AG04450 (cell line): ENCODE measurements at regions not wholly inside any gene's neighbourhood (a gene's known extent, or its start where the extent isn't known, plus 50 kb on each side); places are given as distances from the start of the nearest gene placed in this dataset.
A peak's percentile ranks its signal among the peaks of the same experiment; 100 is the strongest.

Experiments used
- CTCF ChIA-PET: fragments of 300-600, 350-600 bp; formaldehyde crosslinking; extraction: SDS; loops from one replicate; lab custom pipeline; 2022; ENCODE audit warnings: antibody characterized with exemption, inconsistent platforms; lab: Charles Lee
- POLR2A ChIA-PET: fragments of 350-600 bp; formaldehyde crosslinking; extraction: SDS; loops from one replicate; lab custom pipeline; 2021; ENCODE audit warnings: antibody characterized with exemption, inconsistent platforms; lab: Yijun Ruan, JAX
- DNase-seq: peaks from one replicate; pipeline ENCODE4 v3.0.0-alpha.2; 2011; ENCODE audit warnings: low read depth, low spot score
- H3K27ac ChIP-seq: one replicate; pipeline ENCODE4 v1.5.1; 2012; ENCODE audit warnings: low read depth, low read length, control low read depth
- H3K27me3 ChIP-seq: one replicate; pipeline ENCODE4 v1.6.0; 2012; ENCODE audit warnings: low read length; ENCODE audit not compliant: control insufficient read depth, insufficient read depth
- H3K4me3 ChIP-seq: 2 replicates; pipeline ENCODE4 v1.5.1; 2011; ENCODE audit warnings: mild to moderate bottlenecking, low read depth, low read length, control low read depth
- H3K9me3 ChIP-seq: 2 replicates; pipeline ENCODE4 v1.5.1; 2012; ENCODE audit warnings: low read length; ENCODE audit not compliant: control insufficient read depth, insufficient read depth
- CTCF ChIP-seq: IDR thresholded peaks from 2 replicates; pipeline ENCODE4 v1.5.1; 2011; ENCODE audit warnings: low read depth, low read length, control low read depth, inconsistent platforms

GRCh38 chr6:71402096-71402495, 113.5 kb downstream of the OGFRL1 start:
- Histone ChIP-seq H3K9me3 (no peaks in the 10 kb centered on the region), H3K27ac (no peak overlapping the region), H3K27me3 (no peaks in the 10 kb centered on the region), H3K4me3 (no peak overlapping the region)
- ChIA-PET POLR2A (no interaction called here), CTCF (interaction anchor here (1.6 kb wide), 1 partner anchor 13 kb away, joined by 3 read pairs; no protein-coding TSS in a partner anchor)
- no peak for DNase-seq
- TF ChIP-seq CTCF = no peak

- ChIA-PET CTCF (interaction anchor here (0.7 to 1.6 kb wide), 4 partner anchors 15 to 106 kb away, joined by 3 read pairs; no protein-coding TSS in a partner anchor), POLR2A (no interaction called here)
- no peaks in the 10 kb centered on the region for H3K9me3 ChIP-seq
- DNase-seq = no peak
- no peak for TF ChIP-seq CTCF
- no peak overlapping the region for H3K4me3 ChIP-seq
- no peak overlapping the region for H3K27ac ChIP-seq
- H3K27me3 ChIP-seq = no peaks in the 10 kb centered on the region
Measured at GRCh38 chr6:71403422-71404134, 115.0 kb downstream of the OGFRL1 start.

- POLR2A ChIA-PET = no interaction called here
- no peaks in the 10 kb centered on the region for H3K9me3 ChIP-seq
- CTCF ChIA-PET = interaction anchor here (0.7 to 1.5 kb wide), 2 partner anchors 14 to 91 kb away, joined by 3 read pairs; no protein-coding TSS in a partner anchor
- no peak for TF ChIP-seq CTCF
- DNase-seq = peak; percentile 38
- H3K4me3 ChIP-seq = no peak overlapping the region
- H3K27ac ChIP-seq = no peak overlapping the region
- H3K27me3 ChIP-seq = no peaks in the 10 kb centered on the region
Measured at GRCh38 chr6:71404145-71404966, 115.7 kb downstream of the OGFRL1 start.

GRCh38 chr6:71404967-71405278, 116.3 kb downstream of the OGFRL1 start:
- Histone ChIP-seq H3K9me3 (no peaks in the 10 kb centered on the region), H3K4me3 (no peak overlapping the region), H3K27me3 (no peaks in the 10 kb centered on the region), H3K27ac (no peak overlapping the region)
- POLR2A ChIA-PET = no interaction called here
- DNase-seq = no peak
- no peak for TF ChIP-seq CTCF
- CTCF ChIA-PET = interaction anchor here (1.5 kb wide), 1 partner anchor 13 kb away, joined by 3 read pairs; no protein-coding TSS in a partner anchor

GRCh38 chr6:71405416-71405815, 116.8 kb downstream of the OGFRL1 start:
- H3K27me3 ChIP-seq = no peaks in the 10 kb centered on the region
- H3K9me3 ChIP-seq = no peaks in the 10 kb centered on the region
- ChIA-PET POLR2A (no interaction called here), CTCF (no interaction called here)
- H3K27ac ChIP-seq = no peak overlapping the region
- TF ChIP-seq CTCF = no peak
- no peak overlapping the region for H3K4me3 ChIP-seq
- DNase-seq = no peak
